Progenitor cell of endocrine pancreas (in vitro differentiated cells): ENCODE measurements at regions not wholly inside any gene's neighbourhood (a gene's known extent, or its start where the extent isn't known, plus 50 kb on each side); places are given as distances from the start of the nearest gene placed in this dataset.

ENCODE experiments used
- DNase-seq: peaks from one replicate; pipeline ENCODE4 v3.0.0; 2021; ENCODE audit warnings: low spot score; ENCODE audit not compliant: unreplicated experiment
- H3K27ac Mint-ChIP-seq: 2 replicates; pipeline ENCODE4 v1.8.0; 2021; ENCODE audit warnings: mild to moderate bottlenecking, moderate library complexity, mixed read lengths
- H3K27me3 Mint-ChIP-seq: 2 replicates; pipeline ENCODE4 v1.8.0; 2021; ENCODE audit warnings: mixed read lengths
- H3K36me3 Mint-ChIP-seq: 2 replicates; pipeline ENCODE4 v1.8.0; 2022; ENCODE audit warnings: mixed read lengths; ENCODE audit not compliant: insufficient read depth
- H3K4me1 Mint-ChIP-seq: 2 replicates; pipeline ENCODE4 v1.8.0; 2021; ENCODE audit warnings: low read depth, mixed read lengths
- H3K4me3 Mint-ChIP-seq: 2 replicates; pipeline ENCODE4 v1.8.0; 2021; ENCODE audit warnings: low read depth, mild to moderate bottlenecking, moderate library complexity, mixed read lengths
- H3K9me3 Mint-ChIP-seq: 2 replicates; pipeline ENCODE4 v1.8.0; 2021; ENCODE audit warnings: low read depth, mixed read lengths
- TF ChIP-seq, protein P1 (sequence below): fragments of 200-600 bp; sonication (generic); IDR thresholded peaks from one replicate; pipeline ENCODE4 v1.5.0; 2021; ENCODE audit warnings: antibody characterized with exemption, mild to moderate bottlenecking; ENCODE audit not compliant: unreplicated experiment

- TF ChIP-seq, protein P1, sequence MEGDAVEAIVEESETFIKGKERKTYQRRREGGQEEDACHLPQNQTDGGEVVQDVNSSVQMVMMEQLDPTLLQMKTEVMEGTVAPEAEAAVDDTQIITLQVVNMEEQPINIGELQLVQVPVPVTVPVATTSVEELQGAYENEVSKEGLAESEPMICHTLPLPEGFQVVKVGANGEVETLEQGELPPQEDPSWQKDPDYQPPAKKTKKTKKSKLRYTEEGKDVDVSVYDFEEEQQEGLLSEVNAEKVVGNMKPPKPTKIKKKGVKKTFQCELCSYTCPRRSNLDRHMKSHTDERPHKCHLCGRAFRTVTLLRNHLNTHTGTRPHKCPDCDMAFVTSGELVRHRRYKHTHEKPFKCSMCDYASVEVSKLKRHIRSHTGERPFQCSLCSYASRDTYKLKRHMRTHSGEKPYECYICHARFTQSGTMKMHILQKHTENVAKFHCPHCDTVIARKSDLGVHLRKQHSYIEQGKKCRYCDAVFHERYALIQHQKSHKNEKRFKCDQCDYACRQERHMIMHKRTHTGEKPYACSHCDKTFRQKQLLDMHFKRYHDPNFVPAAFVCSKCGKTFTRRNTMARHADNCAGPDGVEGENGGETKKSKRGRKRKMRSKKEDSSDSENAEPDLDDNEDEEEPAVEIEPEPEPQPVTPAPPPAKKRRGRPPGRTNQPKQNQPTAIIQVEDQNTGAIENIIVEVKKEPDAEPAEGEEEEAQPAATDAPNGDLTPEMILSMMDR: no peak
- Mint-ChIP-seq H3K27me3 (no peaks in the 10 kb centered on the region), H3K4me1 (peaks cover 6% of the 10 kb centered on the region), H3K9me3 (peaks cover 11% of the 10 kb centered on the region), H3K4me3 (no peak overlapping the region), H3K36me3 (no peaks in the 10 kb centered on the region), H3K27ac (no peak overlapping the region)
- no peak for DNase-seq
Observed at GRCh38 chr12:75738486-75738885, 227.1 kb upstream of the KRR1 start.

DNA sequence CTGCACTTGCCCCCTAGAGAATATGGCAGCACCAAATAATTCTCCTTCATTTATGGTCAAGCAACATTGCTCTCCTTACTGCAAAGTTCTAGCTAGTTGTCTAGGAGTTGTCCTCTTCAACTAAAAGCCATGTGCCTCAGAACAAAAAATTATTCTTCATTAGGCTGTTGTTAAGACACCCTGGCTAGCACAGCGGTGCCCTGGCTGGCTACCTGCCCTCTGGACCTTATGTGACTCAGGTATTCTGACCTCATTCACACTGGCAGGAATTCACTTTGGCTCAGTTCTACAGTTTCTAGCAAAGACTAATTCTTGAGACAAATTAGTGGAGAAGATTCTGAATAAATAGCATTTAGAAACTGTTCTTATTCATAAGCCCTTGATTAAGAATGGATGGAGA, 224.4 kb upstream of the KRR1 start:
- Mint-ChIP-seq H3K27me3 (no peaks in the 10 kb centered on the region), H3K9me3 (no peaks in the 10 kb centered on the region), H3K27ac (no peak overlapping the region), H3K36me3 (no peaks in the 10 kb centered on the region), H3K4me1 (peaks cover 6% of the 10 kb centered on the region), H3K4me3 (no peak overlapping the region)
- TF ChIP-seq, protein P1: no peak
- no peak for DNase-seq

GRCh38 chr12:75728826-75729225, 217.4 kb upstream of the KRR1 start:
- Mint-ChIP-seq H3K27ac (no peak overlapping the region), H3K36me3 (no peaks in the 10 kb centered on the region), H3K4me3 (no peak overlapping the region), H3K9me3 (peaks cover 5% of the 10 kb centered on the region), H3K27me3 (no peaks in the 10 kb centered on the region), H3K4me1 (peaks cover 16% of the 10 kb centered on the region)
- TF ChIP-seq, protein P1: no peak
- DNase-seq: no peak

DNA sequence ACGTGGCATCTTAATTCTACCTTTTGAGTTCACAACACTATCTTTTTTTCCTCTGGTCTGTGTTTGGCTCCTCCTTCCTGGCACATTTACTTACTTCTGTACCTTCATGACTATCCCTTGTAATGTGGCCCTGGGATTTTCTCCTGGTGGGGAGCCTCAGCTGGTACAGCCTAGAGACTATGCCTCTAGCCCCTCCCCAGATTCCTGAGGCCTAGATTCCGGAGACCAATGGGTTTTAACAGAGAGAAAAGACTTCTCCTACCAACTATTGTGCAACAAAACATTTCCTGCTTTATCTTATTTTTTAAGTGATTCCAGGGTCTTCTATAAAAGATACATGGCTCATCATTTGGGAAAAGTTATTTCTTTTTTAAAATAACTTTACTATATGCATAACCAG, 216.2 kb upstream of the KRR1 start:
- no peak overlapping the region for H3K27ac Mint-ChIP-seq
- no peaks in the 10 kb centered on the region for H3K27me3 Mint-ChIP-seq
- H3K4me1 Mint-ChIP-seq: peaks cover 22% of the 10 kb centered on the region
- H3K9me3 Mint-ChIP-seq: peaks cover 5% of the 10 kb centered on the region
- no peak for DNase-seq
- TF ChIP-seq, protein P1: no peak
- H3K4me3 Mint-ChIP-seq: no peak overlapping the region
- no peaks in the 10 kb centered on the region for H3K36me3 Mint-ChIP-seq

GRCh38 chr12:75725521-75726111, 214.2 kb upstream of the KRR1 start:
- H3K27ac Mint-ChIP-seq: no peak overlapping the region
- no peak overlapping the region for H3K4me3 Mint-ChIP-seq
- TF ChIP-seq, protein P1: no peak
- peaks cover 5% of the 10 kb centered on the region for H3K9me3 Mint-ChIP-seq
- DNase-seq: no peak
- no peaks in the 10 kb centered on the region for H3K27me3 Mint-ChIP-seq
- peaks cover 38% of the 10 kb centered on the region for H3K4me1 Mint-ChIP-seq
- H3K36me3 Mint-ChIP-seq: no peaks in the 10 kb centered on the region
